ENCODE measurements at regions not wholly inside any gene's neighbourhood (a gene's known extent, or its start where the extent isn't known, plus 50 kb on each side); places are given as distances from the start of the nearest gene placed in this dataset.
"Not testable (repeated sequence)": the region's sequence is repeated elsewhere in the genome, so short reads cannot be mapped to it uniquely, and the experiment has no call there.

DNA sequence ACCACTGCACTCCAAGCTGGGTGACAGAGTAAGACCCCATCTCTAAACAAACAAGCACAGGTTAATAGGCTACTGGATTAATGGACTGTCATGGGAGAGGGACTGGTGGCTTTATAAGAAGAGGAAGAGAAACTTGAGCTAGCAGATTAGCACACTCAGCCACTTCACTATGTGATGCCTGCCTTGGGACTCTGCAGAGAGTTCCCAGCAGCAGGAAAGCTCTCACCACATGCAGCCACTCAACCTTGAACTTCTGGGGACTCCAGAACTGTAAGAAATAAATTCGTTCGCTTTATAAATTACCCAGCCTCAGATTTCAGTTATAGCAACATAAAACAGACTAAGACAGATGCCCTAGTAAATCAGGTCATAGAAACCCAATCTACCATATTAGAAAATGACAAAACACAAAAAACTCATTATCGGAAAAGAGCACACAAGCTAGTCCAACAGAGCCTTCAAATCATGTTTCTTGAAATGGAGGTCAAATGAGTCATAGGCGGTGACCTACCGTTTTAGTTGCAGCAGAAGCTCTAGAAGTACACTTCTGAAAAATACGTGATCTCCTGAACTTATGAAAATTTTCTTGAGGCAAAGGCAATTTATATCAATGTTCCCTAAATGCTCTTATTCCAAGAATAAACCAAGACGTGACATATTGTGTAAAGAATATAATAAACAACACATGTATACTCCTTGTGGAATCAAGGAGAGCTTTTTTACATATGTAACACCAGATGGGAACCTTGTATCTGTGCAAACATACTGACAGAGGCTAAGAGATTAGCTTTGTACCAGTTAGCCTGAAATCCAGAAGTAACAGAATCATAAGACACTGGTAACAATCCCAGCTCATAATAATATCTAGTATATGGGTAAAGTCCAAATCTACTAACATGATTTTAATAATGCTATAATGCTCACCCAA is 340.9 kb upstream of the SGCG start:
- Mint-ChIP-seq H3K27ac (ENCODE audit: unreplicated experiment) (no peak overlapping the region), H3K36me3 (ENCODE audit: low read depth) (no peaks in the 10 kb centered on the region), H3K27me3 (ENCODE audit: low read depth) (no peaks in the 10 kb centered on the region), H3K9me3 (ENCODE audit: low read depth) (no peaks in the 10 kb centered on the region), H3K4me1 (ENCODE audit: low read depth) (no peaks in the 10 kb centered on the region), H3K4me3 (ENCODE audit: unreplicated experiment) (no peak overlapping the region)
- TF ChIP-seq, protein P1, sequence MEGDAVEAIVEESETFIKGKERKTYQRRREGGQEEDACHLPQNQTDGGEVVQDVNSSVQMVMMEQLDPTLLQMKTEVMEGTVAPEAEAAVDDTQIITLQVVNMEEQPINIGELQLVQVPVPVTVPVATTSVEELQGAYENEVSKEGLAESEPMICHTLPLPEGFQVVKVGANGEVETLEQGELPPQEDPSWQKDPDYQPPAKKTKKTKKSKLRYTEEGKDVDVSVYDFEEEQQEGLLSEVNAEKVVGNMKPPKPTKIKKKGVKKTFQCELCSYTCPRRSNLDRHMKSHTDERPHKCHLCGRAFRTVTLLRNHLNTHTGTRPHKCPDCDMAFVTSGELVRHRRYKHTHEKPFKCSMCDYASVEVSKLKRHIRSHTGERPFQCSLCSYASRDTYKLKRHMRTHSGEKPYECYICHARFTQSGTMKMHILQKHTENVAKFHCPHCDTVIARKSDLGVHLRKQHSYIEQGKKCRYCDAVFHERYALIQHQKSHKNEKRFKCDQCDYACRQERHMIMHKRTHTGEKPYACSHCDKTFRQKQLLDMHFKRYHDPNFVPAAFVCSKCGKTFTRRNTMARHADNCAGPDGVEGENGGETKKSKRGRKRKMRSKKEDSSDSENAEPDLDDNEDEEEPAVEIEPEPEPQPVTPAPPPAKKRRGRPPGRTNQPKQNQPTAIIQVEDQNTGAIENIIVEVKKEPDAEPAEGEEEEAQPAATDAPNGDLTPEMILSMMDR (IDR thresholded peaks at IDR 0.05): no peak
- no peak for DNase-seq (ENCODE audit: low spot score)

DNA sequence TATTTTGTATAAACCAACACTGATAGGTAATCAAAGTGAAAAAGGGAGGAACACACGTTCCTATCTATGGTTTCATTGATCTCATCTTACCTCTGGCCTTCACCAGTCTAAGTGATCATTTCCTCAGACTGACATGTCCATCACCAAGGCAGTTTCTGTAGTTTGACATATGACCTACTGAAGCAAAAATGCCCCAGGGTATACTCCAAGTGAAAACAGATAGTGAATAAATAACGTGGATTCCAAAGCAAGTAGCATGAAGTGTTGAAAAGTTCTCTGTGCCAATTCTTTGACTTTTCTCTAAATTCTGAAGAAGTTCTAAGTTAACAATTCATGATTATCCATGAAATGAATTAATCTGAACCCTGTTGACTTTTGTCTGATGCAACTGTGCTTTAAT is 334.2 kb upstream of the SGCG start:
- DNase-seq (ENCODE audit: low spot score): no peak
- no peaks in the 10 kb centered on the region for H3K27me3 Mint-ChIP-seq (ENCODE audit: low read depth)
- no peak overlapping the region for H3K4me3 Mint-ChIP-seq (ENCODE audit: unreplicated experiment)
- no peak overlapping the region for H3K27ac Mint-ChIP-seq (ENCODE audit: unreplicated experiment)
- H3K4me1 Mint-ChIP-seq (ENCODE audit: low read depth): peaks cover 5% of the 10 kb centered on the region
- H3K36me3 Mint-ChIP-seq (ENCODE audit: low read depth): no peaks in the 10 kb centered on the region
- TF ChIP-seq, protein P1 (IDR thresholded peaks at IDR 0.05): no peak
- no peaks in the 10 kb centered on the region for H3K9me3 Mint-ChIP-seq (ENCODE audit: low read depth)

DNA sequence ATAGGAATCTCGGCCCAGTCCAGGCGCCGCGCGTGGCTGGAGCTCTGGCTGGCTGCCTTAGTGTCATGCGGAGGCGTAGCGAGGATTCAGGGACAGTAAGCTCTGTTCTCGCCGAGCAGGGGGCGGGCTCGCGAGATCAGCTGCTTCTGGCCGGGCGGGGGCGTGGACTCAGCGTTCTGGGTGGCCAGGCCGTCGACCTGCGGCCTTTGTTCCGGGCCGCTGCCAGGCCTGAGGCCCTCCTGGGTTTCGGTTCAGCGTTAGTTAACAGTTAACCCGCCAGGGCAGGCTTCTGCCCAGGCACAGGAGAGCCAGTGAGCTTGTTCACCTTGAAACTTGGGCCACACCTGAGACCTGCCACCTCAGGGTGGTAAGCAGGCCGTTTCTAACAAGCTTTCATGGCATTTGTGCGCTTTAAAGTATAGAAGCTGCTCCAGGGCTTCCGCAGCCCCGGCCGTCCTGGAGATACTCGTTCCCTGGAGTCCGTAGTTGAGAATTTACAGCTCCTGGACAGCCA is 332.2 kb upstream of the SGCG start:
- no peaks in the 10 kb centered on the region for H3K36me3 Mint-ChIP-seq (ENCODE audit: low read depth)
- no peaks in the 10 kb centered on the region for H3K27me3 Mint-ChIP-seq (ENCODE audit: low read depth)

DNA sequence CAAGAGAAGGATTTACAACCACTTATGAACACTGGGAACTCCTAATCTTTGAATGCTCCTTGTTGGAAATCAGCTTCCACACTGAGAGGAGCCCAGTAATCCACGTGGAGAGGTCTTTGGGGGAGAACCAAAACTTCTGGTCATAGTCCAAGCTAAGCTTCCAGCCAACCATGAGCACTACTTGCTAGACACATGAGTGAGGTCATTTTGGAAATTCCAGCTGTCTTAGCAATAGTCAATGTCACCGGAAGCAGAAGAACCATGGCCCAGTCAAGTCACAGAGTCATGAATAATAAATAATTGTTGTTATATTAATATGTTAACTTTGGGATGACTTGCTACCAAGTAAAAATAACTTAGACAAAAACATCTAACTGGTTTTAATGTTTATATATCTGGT is 324.9 kb upstream of the SGCG start:
- Mint-ChIP-seq H3K36me3 (ENCODE audit: low read depth) (no peaks in the 10 kb centered on the region), H3K4me1 (ENCODE audit: low read depth) (no peaks in the 10 kb centered on the region)

More for the DNA sequence above, 332.2 kb upstream of the SGCG start:
- Mint-ChIP-seq H3K4me3 (ENCODE audit: unreplicated experiment) (no peak overlapping the region), H3K9me3 (ENCODE audit: low read depth) (no peaks in the 10 kb centered on the region), H3K4me1 (ENCODE audit: low read depth) (peaks cover 5% of the 10 kb centered on the region), H3K27ac (ENCODE audit: unreplicated experiment) (no peak overlapping the region)
- TF ChIP-seq, protein P1 (IDR thresholded peaks at IDR 0.05): no peak
- DNase-seq (ENCODE audit: low spot score): no peak

DNA sequence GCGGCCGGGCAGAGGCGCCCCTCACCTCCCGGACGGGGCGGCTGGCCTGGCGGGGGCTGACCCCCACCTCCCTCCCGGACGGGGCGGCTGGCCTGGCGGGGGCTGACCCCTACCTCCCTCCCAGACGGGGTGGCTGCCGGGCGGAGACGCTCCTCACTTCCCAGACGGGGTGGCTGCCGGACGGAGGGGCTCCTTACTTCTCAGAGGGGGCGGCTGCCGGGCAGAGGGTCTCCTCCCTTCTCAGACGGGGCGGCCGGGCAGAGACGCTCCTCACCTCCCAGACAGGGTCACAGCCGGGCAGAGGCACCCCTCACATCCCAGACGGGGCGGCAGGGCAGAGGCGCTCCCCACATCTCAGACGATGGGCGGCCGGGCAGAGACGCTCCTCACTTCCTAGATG is 321.8 kb upstream of the SGCG start:
- DNase-seq (ENCODE audit: low spot score); H3K9me3 Mint-ChIP-seq (ENCODE audit: low read depth); H3K27ac Mint-ChIP-seq (ENCODE audit: unreplicated experiment); H3K27me3 Mint-ChIP-seq (ENCODE audit: low read depth); H3K4me3 Mint-ChIP-seq (ENCODE audit: unreplicated experiment); H3K36me3 Mint-ChIP-seq (ENCODE audit: low read depth); H3K4me1 Mint-ChIP-seq (ENCODE audit: low read depth): not testable (repeated sequence)

More for the DNA sequence above, 324.9 kb upstream of the SGCG start:
- H3K9me3 Mint-ChIP-seq (ENCODE audit: low read depth): peaks cover 5% of the 10 kb centered on the region
- H3K27me3 Mint-ChIP-seq (ENCODE audit: low read depth): no peaks in the 10 kb centered on the region
- TF ChIP-seq, protein P1 (IDR thresholded peaks at IDR 0.05): no peak
- DNase-seq (ENCODE audit: low spot score): no peak
- H3K4me3 Mint-ChIP-seq (ENCODE audit: unreplicated experiment): no peak overlapping the region
- H3K27ac Mint-ChIP-seq (ENCODE audit: unreplicated experiment): no peak overlapping the region

DNA sequence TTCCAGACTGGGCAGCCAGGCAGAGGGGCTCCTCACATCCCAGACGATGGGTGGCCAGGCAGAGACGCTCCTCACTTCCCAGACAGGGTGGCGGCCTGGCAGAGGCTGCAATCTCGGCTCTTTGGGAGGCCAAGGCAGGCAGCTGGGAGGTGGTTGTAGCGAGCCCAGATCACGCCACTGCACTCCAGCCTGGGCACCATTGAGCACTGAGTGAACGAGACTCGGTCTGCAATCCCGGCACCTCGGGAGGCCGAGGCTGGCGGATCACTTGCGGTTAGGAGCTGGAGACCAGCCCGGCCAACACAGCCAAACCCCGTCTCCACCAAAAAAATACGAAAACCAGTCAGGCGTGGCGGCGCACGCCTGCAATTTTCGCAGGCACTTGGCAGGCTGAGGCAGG is 321.4 kb upstream of the SGCG start:
- H3K9me3 Mint-ChIP-seq (ENCODE audit: low read depth); H3K4me1 Mint-ChIP-seq (ENCODE audit: low read depth); H3K4me3 Mint-ChIP-seq (ENCODE audit: unreplicated experiment); DNase-seq (ENCODE audit: low spot score); H3K27me3 Mint-ChIP-seq (ENCODE audit: low read depth); H3K27ac Mint-ChIP-seq (ENCODE audit: unreplicated experiment); H3K36me3 Mint-ChIP-seq (ENCODE audit: low read depth): not testable (repeated sequence)
